ENCODE measurements at regions not wholly inside any gene's neighbourhood (a gene's known extent, or its start where the extent isn't known, plus 50 kb on each side); places are given as distances from the start of the nearest gene placed in this dataset.

GRCh38 chr11:37643968-37644367 lies 1045.9 kb upstream of the RAG2 start:
- 83 to 92% (median 90%) methylated on average over 2 of the region's 2 CpGs for WGBS, 3 donors
- TF ChIP-seq CTCF (IDR thresholded peaks at IDR 0.05) = no peak

GRCh38 chr11:37642296-37642695 lies 1044.3 kb upstream of the RAG2 start:
- intact Hi-C loops (cut with DNase I) = no loop called here
- DNase-seq = no peak
- H3K4me1 ChIP-seq = no peaks in the 10 kb centered on the region
- no peak overlapping the region for H3K27ac ChIP-seq
- no peaks in the 10 kb centered on the region for H3K27me3 ChIP-seq (ENCODE audit: insufficient read depth in 3 of 3, low read length in 2 of 3)
- H3K4me3 ChIP-seq = no peak overlapping the region
- 50 to 55% (median 52%) methylated on average over 2 of the region's 2 CpGs for WGBS, 3 donors
- ATAC-seq = no peak
- H3K36me3 ChIP-seq (ENCODE audit: insufficient read depth in 1 of 2, low read depth in 1 of 2) = no peaks in the 10 kb centered on the region
- no peaks in the 10 kb centered on the region for H3K9me3 ChIP-seq
- TF ChIP-seq CTCF (IDR thresholded peaks at IDR 0.05) = no peak

More at GRCh38 chr11:37643968-37644367, 1045.9 kb upstream of the RAG2 start:
- H3K4me1 ChIP-seq = no peaks in the 10 kb centered on the region
- no peaks in the 10 kb centered on the region for H3K27me3 ChIP-seq (ENCODE audit: insufficient read depth in 3 of 3, low read length in 2 of 3)
- no peak overlapping the region for H3K4me3 ChIP-seq
- H3K9me3 ChIP-seq = no peaks in the 10 kb centered on the region
- intact Hi-C loops (cut with DNase I) = no loop called here
- H3K27ac ChIP-seq = no peak overlapping the region
- no peaks in the 10 kb centered on the region for H3K36me3 ChIP-seq (ENCODE audit: insufficient read depth in 1 of 2, low read depth in 1 of 2)
- DNase-seq = no peak
- no peak for ATAC-seq

DNA sequence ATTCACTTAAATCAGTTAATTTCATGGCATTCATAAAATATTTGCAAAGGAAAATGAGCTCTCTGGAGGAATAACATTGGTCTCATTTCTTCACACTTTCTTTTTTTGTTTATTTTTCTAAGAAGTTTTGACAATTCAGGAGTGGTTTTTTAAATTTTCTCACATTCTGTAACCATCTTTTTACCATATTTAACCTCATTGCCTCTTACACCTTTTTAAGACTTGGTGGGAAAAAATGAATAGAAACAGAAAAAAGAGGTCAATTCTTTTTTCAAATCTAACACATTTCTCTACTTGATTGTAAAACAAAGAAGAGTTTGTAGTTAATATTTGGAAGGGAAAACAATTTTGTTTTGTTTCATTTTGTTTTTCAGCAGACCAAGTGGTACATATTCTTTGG lies 1034.7 kb upstream of the RAG2 start:
- intact Hi-C loops (cut with DNase I) = no loop called here
- H3K9me3 ChIP-seq = peaks cover 5% of the 10 kb centered on the region
- H3K27ac ChIP-seq = no peak overlapping the region
- ATAC-seq (no peak), DNase-seq (no peak)
- H3K27me3 ChIP-seq (ENCODE audit: insufficient read depth in 3 of 3, low read length in 2 of 3) = no peaks in the 10 kb centered on the region
- no peaks in the 10 kb centered on the region for H3K4me1 ChIP-seq
- no peak overlapping the region for H3K4me3 ChIP-seq
- TF ChIP-seq CTCF (IDR thresholded peaks at IDR 0.05) = no peak
- no peaks in the 10 kb centered on the region for H3K36me3 ChIP-seq (ENCODE audit: insufficient read depth in 1 of 2, low read depth in 1 of 2)

GRCh38 chr11:37630866-37631265 lies 1032.8 kb upstream of the RAG2 start:
- 80 to 91% (median 85%) methylated on average over 1 of the region's 1 CpG for WGBS, 3 donors
- intact Hi-C loops (cut with DNase I) = no loop called here
- peaks cover 5% of the 10 kb centered on the region for H3K9me3 ChIP-seq
- TF ChIP-seq CTCF (IDR thresholded peaks at IDR 0.05) = no peak
- H3K27me3 ChIP-seq (ENCODE audit: insufficient read depth in 3 of 3, low read length in 2 of 3) = no peaks in the 10 kb centered on the region
- DNase-seq (no peak), ATAC-seq (no peak)
- H3K36me3 ChIP-seq (ENCODE audit: insufficient read depth in 1 of 2, low read depth in 1 of 2) = no peaks in the 10 kb centered on the region
- H3K4me3 ChIP-seq = no peak overlapping the region
- no peaks in the 10 kb centered on the region for H3K4me1 ChIP-seq
- H3K27ac ChIP-seq = no peak overlapping the region

GRCh38 chr11:37623778-37624177 lies 1025.7 kb upstream of the RAG2 start:
- Histone ChIP-seq H3K27me3 (ENCODE audit: insufficient read depth in 3 of 3, low read length in 2 of 3) (no peaks in the 10 kb centered on the region), H3K4me1 (no peaks in the 10 kb centered on the region), H3K27ac (no peak overlapping the region), H3K4me3 (no peak overlapping the region), H3K36me3 (ENCODE audit: insufficient read depth in 1 of 2, low read depth in 1 of 2) (no peaks in the 10 kb centered on the region), H3K9me3 (no peaks in the 10 kb centered on the region)
- WGBS, 3 donors = 72 to 83% (median 82%) methylated on average over 3 of the region's 3 CpGs
- DNase-seq = no peak
- ATAC-seq = no peak
- intact Hi-C loops (cut with DNase I) = no loop called here
- no peak for TF ChIP-seq CTCF (IDR thresholded peaks at IDR 0.05)

Data from psoas muscle (tissue), 7 donors.